Naive B cell (primary cell): ENCODE measurements at regions not wholly inside any gene's neighbourhood (a gene's known extent, or its start where the extent isn't known, plus 50 kb on each side); places are given as distances from the start of the nearest gene placed in this dataset.

ENCODE experiments used
- ATAC-seq, 2 donors: fragments of 150-1000 bp; cut with Tn5 transposase; 2 replicates each; pipeline ENCODE4 v1.10.0; 2021; ENCODE audit warnings: low read depth in 2 of 2, mild to moderate bottlenecking in 2 of 2, moderate library complexity in 2 of 2
- DNase-seq: peaks from one replicate; pipeline ENCODE4 v3.0.0; 2022
- H3K27ac Mint-ChIP-seq, 6 donors: one replicate each; pipeline ENCODE4 v1.8.0; 2020 to 2022; ENCODE audit warnings: mild to moderate bottlenecking in 6 of 6, mixed read lengths in 6 of 6, moderate library complexity in 5 of 6, inconsistent platforms in 2 of 6
- H3K27me3 Mint-ChIP-seq, 3 donors: one replicate each; pipeline ENCODE4 v1.8.0; 2021 to 2022; ENCODE audit warnings: mixed read lengths in 3 of 3, mild to moderate bottlenecking in 1 of 3
- H3K36me3 Mint-ChIP-seq, 2 donors: one replicate each; pipeline ENCODE4 v1.8.0; 2020 to 2022; ENCODE audit warnings: mixed read lengths in 2 of 2, inconsistent platforms in 1 of 2, mild to moderate bottlenecking in 1 of 2
- H3K4me1 Mint-ChIP-seq, 3 donors: one replicate each; pipeline ENCODE4 v1.8.0; 2020 to 2022; ENCODE audit warnings: mixed read lengths in 3 of 3, inconsistent platforms in 1 of 3, mild to moderate bottlenecking in 1 of 3, moderate library complexity in 1 of 3
- H3K4me3 Mint-ChIP-seq, 8 donors: one replicate each; pipeline ENCODE4 v1.8.0; 2020 to 2022; ENCODE audit warnings: mild to moderate bottlenecking in 8 of 8, mixed read lengths in 8 of 8, moderate library complexity in 8 of 8, inconsistent platforms in 2 of 8
- H3K9me3 Mint-ChIP-seq, 7 donors: one replicate each; pipeline ENCODE4 v1.8.0; 2020 to 2022; ENCODE audit warnings: mixed read lengths in 7 of 7, mild to moderate bottlenecking in 5 of 7, inconsistent platforms in 2 of 7, moderate library complexity in 1 of 7

DNA sequence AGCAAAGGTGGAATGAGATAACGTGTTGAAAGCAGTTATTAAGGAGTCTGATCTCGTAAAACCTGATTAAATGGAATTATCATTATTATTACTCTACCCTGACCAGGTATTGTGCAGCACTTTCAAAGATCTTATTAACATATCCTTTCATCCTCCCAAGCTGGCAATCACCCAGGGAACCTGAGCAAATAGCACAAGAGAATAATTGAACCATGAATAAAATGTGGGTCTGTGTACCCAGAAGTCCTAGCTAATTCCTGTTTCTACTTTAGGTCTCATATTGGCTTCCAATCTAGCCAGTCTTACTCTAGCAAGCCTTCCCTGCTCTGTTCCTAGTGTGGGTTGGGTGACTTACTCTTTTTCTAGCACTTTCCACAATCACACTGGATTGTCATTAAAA, 162.2 kb upstream of the STK32A start:
- Mint-ChIP-seq H3K27me3 (peaks cover 0 to 4% (median 0%) of the 10 kb centered on the region in 3 donors), H3K9me3 (no peaks in the 10 kb centered on the region), H3K36me3 (no peaks in the 10 kb centered on the region), H3K4me1 (no peaks in the 10 kb centered on the region), H3K27ac (no peak overlapping the region), H3K4me3 (no peak overlapping the region)
- no peak for ATAC-seq
- DNase-seq = no peak

DNA sequence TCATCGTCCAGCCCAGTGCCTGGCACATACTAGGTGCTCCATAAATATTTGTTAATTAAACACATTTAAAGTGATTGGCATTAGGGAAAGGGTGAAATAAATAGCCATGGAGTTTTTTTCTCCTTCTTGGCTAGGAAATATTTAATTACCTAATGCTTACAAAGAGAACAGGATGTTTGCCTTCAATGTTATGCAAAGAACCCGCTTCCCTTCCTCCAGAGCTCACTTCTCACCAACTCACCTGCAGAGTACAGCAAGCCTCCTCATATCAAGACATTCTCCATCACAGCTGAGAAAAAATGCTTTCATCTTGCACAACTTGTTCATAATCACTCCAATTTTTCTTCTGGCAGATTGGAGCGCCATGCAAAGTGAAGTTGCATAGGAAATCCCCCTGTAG, 161.7 kb upstream of the STK32A start:
- Mint-ChIP-seq H3K27ac (no peak overlapping the region), H3K4me3 (no peak overlapping the region), H3K27me3 (peaks cover 0 to 4% (median 0%) of the 10 kb centered on the region in 3 donors), H3K4me1 (no peaks in the 10 kb centered on the region), H3K36me3 (no peaks in the 10 kb centered on the region), H3K9me3 (no peaks in the 10 kb centered on the region)
- DNase-seq (no peak), ATAC-seq (no peak)

DNA sequence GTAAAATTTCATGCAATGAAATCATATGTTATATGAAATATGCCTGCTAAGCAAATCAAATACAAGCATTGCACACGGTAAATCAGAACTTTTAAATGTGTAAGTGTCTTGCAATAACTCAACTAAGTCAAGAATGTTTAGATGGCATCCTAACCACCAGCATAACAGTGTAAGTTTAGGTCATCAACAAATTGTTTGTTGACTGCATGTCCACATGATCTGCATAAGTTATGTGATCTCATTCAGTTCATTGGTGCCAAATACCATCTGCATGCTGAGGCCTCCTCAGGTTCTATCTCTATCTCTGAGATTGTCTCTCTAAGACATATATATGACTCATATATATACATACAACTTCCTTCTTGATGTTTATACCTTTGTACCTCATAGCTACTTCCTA, 159.6 kb upstream of the STK32A start:
- Mint-ChIP-seq H3K36me3 (no peaks in the 10 kb centered on the region), H3K4me3 (no peak overlapping the region), H3K4me1 (no peaks in the 10 kb centered on the region), H3K9me3 (peaks cover 0 to 3% (median 0%) of the 10 kb centered on the region in 7 donors), H3K27ac (no peak overlapping the region), H3K27me3 (peaks cover 0 to 4% (median 0%) of the 10 kb centered on the region in 3 donors)
- DNase-seq (no peak), ATAC-seq (no peak)

DNA sequence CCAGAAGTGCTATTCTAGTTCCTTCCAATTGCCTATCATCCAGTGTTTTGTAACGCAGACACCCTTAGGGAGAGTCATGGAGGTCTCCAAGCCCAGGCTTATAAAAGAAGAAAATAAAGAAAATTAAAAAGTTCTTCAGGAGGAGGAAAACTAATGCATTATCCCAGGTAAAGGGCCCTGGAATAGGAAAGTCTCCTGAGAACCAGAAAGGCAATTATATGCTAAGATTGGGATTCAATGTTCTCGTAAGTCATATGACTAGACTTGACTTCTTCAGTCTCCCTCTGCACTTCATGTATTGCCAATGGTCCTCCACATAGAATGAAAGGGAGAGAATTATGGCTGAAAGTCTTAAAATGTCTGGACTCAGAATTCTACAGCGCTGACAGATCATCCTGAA, 154.4 kb upstream of the STK32A start:
- Mint-ChIP-seq H3K4me1 (no peaks in the 10 kb centered on the region), H3K9me3 (peaks cover 0 to 7% (median 0%) of the 10 kb centered on the region in 7 donors), H3K4me3 (no peak overlapping the region), H3K27me3 (peaks cover 0 to 4% (median 0%) of the 10 kb centered on the region in 3 donors), H3K27ac (no peak overlapping the region), H3K36me3 (no peaks in the 10 kb centered on the region)
- ATAC-seq (no peak), DNase-seq (no peak)

DNA sequence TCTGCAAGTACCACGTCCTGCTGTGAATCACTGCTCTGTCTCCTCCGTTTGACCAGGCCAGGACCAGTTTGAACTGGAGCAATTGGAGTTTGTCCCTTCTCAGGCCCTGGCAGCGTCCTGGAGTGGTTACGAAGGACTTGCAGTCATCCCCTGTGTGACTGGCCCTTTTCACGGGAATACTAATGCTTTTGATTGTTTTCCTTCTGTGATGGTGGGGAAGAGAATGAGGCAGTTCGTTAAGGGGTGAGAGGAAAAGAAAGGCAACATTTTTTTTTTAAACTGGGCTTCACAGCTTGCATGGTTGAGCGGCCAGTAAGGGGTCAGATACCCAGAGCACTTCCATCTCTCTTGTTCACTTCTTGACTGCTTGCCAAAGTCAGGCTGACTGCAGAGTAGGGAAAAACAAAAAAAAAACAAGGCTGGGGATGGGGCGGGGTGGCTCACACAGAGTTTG, 153.5 kb upstream of the STK32A start:
- H3K9me3 Mint-ChIP-seq = peaks cover 0 to 7% (median 0%) of the 10 kb centered on the region in 7 donors
- no peaks in the 10 kb centered on the region for H3K4me1 Mint-ChIP-seq
- no peak for DNase-seq
- peak overlapping the region in 1 of 6 donors; percentile 58 for H3K27ac Mint-ChIP-seq
- H3K27me3 Mint-ChIP-seq = no peaks in the 10 kb centered on the region
- no peak overlapping the region for H3K4me3 Mint-ChIP-seq
- no peaks in the 10 kb centered on the region for H3K36me3 Mint-ChIP-seq
- no peak for ATAC-seq

DNA sequence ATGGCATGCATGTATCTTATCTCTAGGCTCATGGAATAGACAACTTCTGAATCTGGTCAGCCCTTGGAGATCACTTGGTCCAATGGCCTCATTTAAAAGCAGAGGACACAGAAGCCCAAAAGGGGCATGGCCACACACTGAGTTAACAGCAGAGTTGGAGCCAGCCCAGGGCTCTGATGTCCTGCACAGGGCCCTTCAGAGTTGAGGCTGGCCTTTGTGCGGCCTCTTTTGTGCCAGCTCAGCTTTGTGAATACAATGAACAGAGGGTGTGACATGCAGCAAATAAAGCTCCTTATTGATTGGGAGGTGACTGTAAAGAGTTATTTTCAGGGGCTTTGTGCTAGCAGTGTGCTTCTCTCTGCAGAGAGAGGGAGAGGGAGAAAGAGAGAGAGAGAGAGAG, 150.1 kb upstream of the STK32A start:
- H3K27me3 Mint-ChIP-seq = no peaks in the 10 kb centered on the region
- peaks cover 0 to 16% (median 4%) of the 10 kb centered on the region in 7 donors for H3K9me3 Mint-ChIP-seq
- H3K4me1 Mint-ChIP-seq = no peaks in the 10 kb centered on the region
- H3K4me3 Mint-ChIP-seq = no peak overlapping the region
- ATAC-seq (no peak), DNase-seq (no peak)
- H3K27ac Mint-ChIP-seq = no peak overlapping the region
- no peaks in the 10 kb centered on the region for H3K36me3 Mint-ChIP-seq

DNA sequence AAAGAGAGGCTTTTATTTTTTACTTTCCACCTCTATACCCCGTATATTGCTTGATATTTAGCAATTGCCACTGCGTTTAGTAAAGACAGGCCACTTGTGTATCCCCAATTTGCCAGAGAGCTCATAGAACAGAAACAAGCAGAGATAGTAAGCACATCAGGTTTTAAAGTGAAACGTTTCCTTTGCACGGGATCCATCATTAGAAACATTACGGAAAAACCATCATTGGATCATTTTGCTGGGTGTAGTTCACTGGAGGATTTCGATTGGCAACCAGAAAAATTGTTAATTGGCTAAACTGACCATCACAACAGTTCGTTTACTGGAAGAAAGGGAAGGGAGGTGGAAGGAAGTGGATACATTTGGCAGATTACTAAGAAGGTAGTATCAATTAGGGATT, 149.4 kb upstream of the STK32A start:
- Mint-ChIP-seq H3K4me1 (no peaks in the 10 kb centered on the region), H3K9me3 (peaks cover 0 to 16% (median 4%) of the 10 kb centered on the region in 7 donors), H3K27ac (no peak overlapping the region), H3K36me3 (no peaks in the 10 kb centered on the region), H3K27me3 (no peaks in the 10 kb centered on the region), H3K4me3 (no peak overlapping the region)
- DNase-seq (no peak), ATAC-seq (no peak)

DNA sequence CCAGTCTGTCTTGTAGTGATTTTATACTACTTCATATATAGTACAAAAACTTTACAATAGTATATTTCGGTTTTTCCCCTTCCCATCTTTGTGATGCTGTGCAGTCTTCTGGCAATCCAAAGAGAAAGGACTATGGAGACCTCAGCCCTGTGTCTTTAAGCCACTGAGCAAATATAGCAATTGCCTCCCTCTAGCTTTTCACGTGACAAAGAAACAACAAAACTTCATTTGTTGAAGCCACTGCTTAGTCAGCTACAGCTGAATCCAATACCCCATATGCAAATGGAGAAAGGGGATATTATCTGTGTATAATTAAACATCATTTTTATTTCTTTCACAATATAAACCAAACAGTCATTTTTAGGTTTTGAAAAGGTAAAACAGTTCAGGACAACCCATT, 142.8 kb upstream of the STK32A start:
- H3K4me1 Mint-ChIP-seq = no peaks in the 10 kb centered on the region
- H3K27ac Mint-ChIP-seq = no peak overlapping the region
- peaks cover 0 to 16% (median 2%) of the 10 kb centered on the region in 7 donors for H3K9me3 Mint-ChIP-seq
- no peaks in the 10 kb centered on the region for H3K27me3 Mint-ChIP-seq
- H3K36me3 Mint-ChIP-seq = no peaks in the 10 kb centered on the region
- no peak for DNase-seq
- H3K4me3 Mint-ChIP-seq = no peak overlapping the region
- no peak for ATAC-seq

DNA sequence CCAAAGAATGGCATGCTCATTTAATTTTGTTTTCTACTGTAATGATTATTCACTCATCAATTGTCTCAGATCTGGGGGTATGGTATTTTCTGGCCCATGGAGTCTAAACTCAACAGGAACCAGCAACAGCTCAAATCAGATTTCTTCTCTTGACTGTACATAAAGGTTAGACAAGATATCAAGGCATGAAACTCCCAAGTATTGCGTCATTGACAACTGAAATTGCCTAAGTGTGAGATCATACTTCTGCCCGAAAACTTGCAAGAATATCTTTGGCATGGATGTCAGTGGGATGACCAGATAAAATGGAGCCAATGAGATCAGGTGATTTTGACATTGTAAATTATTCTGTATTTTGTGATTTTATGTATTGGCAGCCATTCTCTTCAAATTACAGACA, 141.7 kb upstream of the STK32A start:
- no peak overlapping the region for H3K4me3 Mint-ChIP-seq
- DNase-seq (no peak), ATAC-seq (no peak)
- H3K27me3 Mint-ChIP-seq = no peaks in the 10 kb centered on the region
- no peaks in the 10 kb centered on the region for H3K36me3 Mint-ChIP-seq
- H3K4me1 Mint-ChIP-seq = no peaks in the 10 kb centered on the region
- H3K27ac Mint-ChIP-seq = no peak overlapping the region
- peaks cover 0 to 11% (median 2%) of the 10 kb centered on the region in 7 donors for H3K9me3 Mint-ChIP-seq

DNA sequence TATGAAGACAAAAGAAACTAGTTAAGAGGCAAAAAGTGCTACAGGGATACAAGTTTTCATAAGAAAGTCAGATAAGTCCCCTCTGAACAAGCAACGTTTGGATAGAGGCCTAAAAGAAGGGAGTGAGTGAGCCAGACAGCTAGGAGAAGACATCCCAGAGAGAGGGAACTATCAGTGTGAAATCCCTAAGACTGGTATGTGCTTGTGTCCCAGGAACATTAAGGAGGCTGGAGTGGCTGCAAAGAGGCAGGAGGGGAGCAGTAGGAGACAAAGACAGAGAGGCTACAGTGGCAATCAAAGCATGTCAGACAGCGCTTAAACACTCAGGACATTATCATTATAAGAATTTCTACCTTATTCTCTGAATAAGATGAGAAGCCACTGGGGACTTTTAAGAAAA, 139.1 kb upstream of the STK32A start:
- DNase-seq = no peak
- H3K27ac Mint-ChIP-seq = no peak overlapping the region
- no peak overlapping the region for H3K4me3 Mint-ChIP-seq
- no peaks in the 10 kb centered on the region for H3K27me3 Mint-ChIP-seq
- ATAC-seq = no peak
- no peaks in the 10 kb centered on the region for H3K4me1 Mint-ChIP-seq
- H3K9me3 Mint-ChIP-seq = peaks cover 0 to 3% (median 0%) of the 10 kb centered on the region in 7 donors
- no peaks in the 10 kb centered on the region for H3K36me3 Mint-ChIP-seq

DNA sequence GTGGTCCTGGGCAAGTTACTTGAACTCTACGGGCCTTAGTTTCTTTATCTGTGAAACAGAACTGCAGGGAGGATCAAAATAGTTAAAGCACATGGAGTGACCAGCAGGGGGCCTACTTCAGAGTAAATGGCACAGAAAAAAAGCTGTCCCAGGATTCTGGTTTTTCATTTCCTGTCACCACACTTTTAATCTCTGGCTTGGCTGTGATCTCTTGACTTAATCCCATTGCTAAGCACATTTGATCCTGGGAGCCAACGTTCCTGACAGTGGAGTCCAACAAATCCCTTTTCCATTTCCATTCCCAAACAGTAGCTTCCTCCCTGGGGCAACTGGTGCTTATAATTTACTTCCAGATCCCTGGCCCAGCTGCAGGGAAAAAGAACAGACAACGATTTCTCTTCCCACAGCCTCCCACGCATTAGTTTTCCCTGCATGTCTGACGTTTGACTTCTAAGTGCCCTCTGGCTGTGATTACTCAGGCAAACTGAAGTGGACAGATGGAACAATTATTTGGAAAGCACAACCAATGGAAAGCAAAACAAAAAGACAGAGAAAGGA, 136.5 kb upstream of the STK32A start:
- H3K4me3 Mint-ChIP-seq = no peak overlapping the region
- H3K27ac Mint-ChIP-seq = no peak overlapping the region
- peaks cover 0 to 3% (median 0%) of the 10 kb centered on the region in 7 donors for H3K9me3 Mint-ChIP-seq
- ATAC-seq (no peak), DNase-seq (no peak)
- no peaks in the 10 kb centered on the region for H3K4me1 Mint-ChIP-seq
- no peaks in the 10 kb centered on the region for H3K27me3 Mint-ChIP-seq
- no peaks in the 10 kb centered on the region for H3K36me3 Mint-ChIP-seq

DNA sequence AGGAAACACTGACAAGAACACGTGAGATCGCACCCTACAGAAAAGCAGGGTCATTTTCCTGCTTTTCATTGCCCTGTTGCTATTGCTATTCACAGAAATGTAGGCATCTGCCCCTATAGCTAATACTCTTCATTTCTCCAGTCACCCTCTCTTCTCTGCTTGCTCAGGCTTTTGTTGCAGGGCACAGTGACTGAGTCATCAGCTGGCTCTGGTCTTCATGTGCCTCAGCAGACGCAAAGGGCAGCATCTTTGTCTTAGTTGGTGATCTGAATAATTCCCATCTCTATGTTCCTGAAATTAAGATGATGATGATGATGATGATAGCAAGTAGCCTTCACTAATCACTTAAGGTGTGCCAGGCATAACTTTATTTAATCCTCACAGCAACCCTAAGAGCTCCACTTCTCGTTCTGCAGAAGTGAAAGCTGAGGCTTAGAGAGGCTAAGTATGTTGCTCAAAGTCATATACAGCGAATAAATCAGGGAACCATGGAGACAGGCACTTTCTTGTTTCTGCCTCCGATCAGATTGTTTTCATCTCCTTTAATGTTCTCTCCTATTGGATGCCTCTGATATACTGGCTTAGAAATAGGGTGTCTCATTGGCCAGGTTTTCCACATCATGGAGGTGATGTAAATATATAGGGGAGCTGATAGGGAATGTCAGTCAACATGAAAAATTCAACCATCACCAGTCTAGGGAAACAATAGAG, 133.0 kb upstream of the STK32A start:
- H3K36me3 Mint-ChIP-seq = no peaks in the 10 kb centered on the region

DNA sequence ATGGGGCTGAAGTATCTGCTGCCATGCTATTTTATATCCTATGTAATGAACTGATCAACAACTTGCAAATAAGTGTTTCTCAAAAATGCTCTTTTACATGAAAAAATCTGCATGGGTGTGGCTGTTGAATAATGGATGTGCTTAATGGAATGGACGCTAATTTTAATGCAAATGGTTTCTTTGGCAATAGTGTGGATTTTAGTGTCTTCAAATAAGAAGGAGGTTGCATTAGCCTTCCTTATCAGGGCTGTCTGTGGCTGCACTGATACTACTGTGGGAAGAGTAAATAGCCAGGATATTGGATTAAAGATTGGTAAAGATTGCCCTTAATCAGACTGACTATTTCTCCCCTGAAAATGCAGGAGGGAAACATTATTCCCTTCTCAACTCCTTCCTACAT, 121.9 kb upstream of the STK32A start:
- no peaks in the 10 kb centered on the region for H3K27me3 Mint-ChIP-seq
- no peaks in the 10 kb centered on the region for H3K36me3 Mint-ChIP-seq
- H3K27ac Mint-ChIP-seq = no peak overlapping the region
- ATAC-seq (no peak), DNase-seq (no peak)
- H3K9me3 Mint-ChIP-seq = peaks cover 0 to 3% (median 0%) of the 10 kb centered on the region in 7 donors
- no peaks in the 10 kb centered on the region for H3K4me1 Mint-ChIP-seq
- H3K4me3 Mint-ChIP-seq = no peak overlapping the region

More for the DNA sequence above, 133.0 kb upstream of the STK32A start:
- no peaks in the 10 kb centered on the region for H3K4me1 Mint-ChIP-seq
- H3K9me3 Mint-ChIP-seq = peaks cover 0 to 6% (median 0%) of the 10 kb centered on the region in 7 donors
- H3K27ac Mint-ChIP-seq = peak overlapping the region in 1 of 6 donors; percentile 74
- H3K27me3 Mint-ChIP-seq = no peaks in the 10 kb centered on the region
- no peak overlapping the region for H3K4me3 Mint-ChIP-seq
- no peak for ATAC-seq
- no peak for DNase-seq

DNA sequence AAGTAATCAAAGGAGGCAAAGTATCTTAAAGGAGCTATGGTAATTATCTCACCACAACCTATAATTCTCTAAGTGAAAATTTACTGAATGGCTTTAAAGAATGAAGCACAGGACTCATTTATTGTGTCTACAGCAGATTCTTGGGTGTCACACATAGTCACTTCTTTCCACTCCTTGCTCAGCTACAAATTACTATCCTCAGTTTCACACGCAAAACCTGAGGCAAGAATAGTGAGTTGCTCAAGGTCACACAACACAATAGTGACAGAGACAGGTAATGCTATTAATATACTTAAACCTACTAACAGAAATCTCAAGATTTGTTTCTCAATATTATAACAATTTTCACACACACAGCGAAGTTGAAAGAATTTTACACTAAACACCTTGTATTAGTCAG, 120.9 kb upstream of the STK32A start:
- H3K27me3 Mint-ChIP-seq = no peaks in the 10 kb centered on the region
- ATAC-seq (no peak), DNase-seq (no peak)
- peaks cover 0 to 3% (median 0%) of the 10 kb centered on the region in 7 donors for H3K9me3 Mint-ChIP-seq
- H3K4me3 Mint-ChIP-seq = no peak overlapping the region
- no peak overlapping the region for H3K27ac Mint-ChIP-seq
- H3K4me1 Mint-ChIP-seq = no peaks in the 10 kb centered on the region
- no peaks in the 10 kb centered on the region for H3K36me3 Mint-ChIP-seq
